IMR-90 (cell line): ENCODE measurements at regions not wholly inside any gene's neighbourhood (a gene's known extent, or its start where the extent isn't known, plus 50 kb on each side); places are given as distances from the start of the nearest gene placed in this dataset.
A peak's percentile ranks its signal among the peaks of the same experiment; 100 is the strongest.

Experiments used
- ATAC-seq: fragments of 200-7000 bp; cut with Tn5 transposase; 2 replicates; pipeline ENCODE4 v1.9.1; 2020; ENCODE audit warnings: low read depth, mild to moderate bottlenecking, moderate library complexity
- BruUV-seq: library from RNA; stranded (reverse); fragments of 400-500 nt; replicated peaks from 2 replicates; lab custom pipeline; 2021; lab: Mats Ljungman, UMichigan
- CTCF ChIA-PET: fragments of 300-600 bp; formaldehyde crosslinking; extraction: SDS; loops from one replicate; lab custom pipeline; 2021; ENCODE audit warnings: antibody characterized with exemption; lab: Yijun Ruan, JAX
- POLR2A ChIA-PET: fragments of 300-600 bp; sonication (Branson Sonifier 250); formaldehyde crosslinking; loops from one replicate; lab custom pipeline; 2022; ENCODE audit warnings: antibody characterized with exemption; ENCODE audit not compliant: unreplicated experiment; lab: Charles Lee
- DNase-seq: peaks from one replicate; pipeline ENCODE4 v3.0.0; 2013
- H2AFZ ChIP-seq: replicated peaks from 2 replicates; pipeline ENCODE3; 2013; ENCODE audit warnings: low read length, mild to moderate bottlenecking; ENCODE audit not compliant: poor library complexity
- H2AK5ac ChIP-seq: 2 replicates; pipeline ENCODE4 v1.6.1; 2013; ENCODE audit warnings: low read depth, low read length, inconsistent platforms
- H2AK9ac ChIP-seq: replicated peaks from 2 replicates; pipeline ENCODE3; 2013; ENCODE audit warnings: mild to moderate bottlenecking, low read depth, low read length, moderate library complexity; ENCODE audit not compliant: poor library complexity
- H2BK120ac ChIP-seq: 2 replicates; pipeline ENCODE4 v1.6.1; 2013; ENCODE audit warnings: low read depth, low read length, inconsistent platforms
- H2BK15ac ChIP-seq: 3 replicates; pipeline ENCODE4 v1.6.1; 2013; ENCODE audit warnings: low read depth, low read length, inconsistent platforms
- H2BK20ac ChIP-seq: 2 replicates; pipeline ENCODE4 v1.6.1; 2013; ENCODE audit warnings: low read depth, mild to moderate bottlenecking, inconsistent platforms, low read length, moderate library complexity
- H2BK5ac ChIP-seq: 2 replicates; pipeline ENCODE4 v1.6.1; 2013; ENCODE audit warnings: mild to moderate bottlenecking, low read depth, low read length, inconsistent platforms; ENCODE audit not compliant: poor library complexity, severe bottlenecking
- H3K14ac ChIP-seq: replicated peaks from 2 replicates; pipeline ENCODE4 v1.6.1; 2013; ENCODE audit warnings: low read depth, low read length, inconsistent platforms
- H3K18ac ChIP-seq: 2 replicates; pipeline ENCODE4 v1.6.1; 2013; ENCODE audit warnings: low read depth, low read length, control low read depth
- H3K23ac ChIP-seq: 2 replicates; pipeline ENCODE4 v1.6.1; 2013; ENCODE audit warnings: low read depth, low read length, inconsistent platforms
- H3K27ac ChIP-seq: 2 replicates; pipeline ENCODE4 v1.5.1; 2013; ENCODE audit warnings: mild to moderate bottlenecking, control low read depth, low read length; ENCODE audit not compliant: insufficient read depth
- H3K27me3 ChIP-seq: 2 replicates; pipeline ENCODE4 v1.6.1; 2013; ENCODE audit warnings: low read length; ENCODE audit not compliant: control insufficient read depth, insufficient read depth
- H3K36me3 ChIP-seq: 2 replicates; pipeline ENCODE4 v1.6.1; 2013; ENCODE audit warnings: low read length, mixed read lengths; ENCODE audit not compliant: control insufficient read depth, insufficient read depth
- H3K4ac ChIP-seq: 2 replicates; pipeline ENCODE4 v1.6.1; 2013; ENCODE audit warnings: low read depth, low read length, inconsistent platforms
- H3K4me1 ChIP-seq: 2 replicates; pipeline ENCODE4 v1.6.1; 2013; ENCODE audit warnings: low read length, mixed read lengths; ENCODE audit not compliant: control insufficient read depth, insufficient read depth
- H3K4me2 ChIP-seq: 2 replicates; pipeline ENCODE4 v1.6.1; 2013; ENCODE audit warnings: low read depth, mild to moderate bottlenecking, control low read depth, low read length, moderate library complexity
- H3K4me3 ChIP-seq: 2 replicates; pipeline ENCODE4 v1.5.1; 2013; ENCODE audit warnings: low read depth, mild to moderate bottlenecking, control low read depth, low read length, moderate library complexity; ENCODE audit not compliant: insufficient read depth
- H3K56ac ChIP-seq: 2 replicates; pipeline ENCODE4 v1.6.1; 2013; ENCODE audit warnings: low read length, inconsistent platforms; ENCODE audit not compliant: insufficient read depth; ENCODE audit errors: extremely low read depth
- H3K79me1 ChIP-seq, 2 experiments: 2 replicates each; pipeline ENCODE4 v1.6.1; 2013; ENCODE audit warnings: low read length in 2 of 2, inconsistent platforms in 1 of 2, low read depth in 1 of 2
- H3K9ac ChIP-seq: 2 replicates; pipeline ENCODE4 v1.6.1; 2013; ENCODE audit warnings: low read depth, low read length, control low read depth
- H3K9me1 ChIP-seq: 2 replicates; pipeline ENCODE4 v1.6.1; 2013; ENCODE audit warnings: low read length, inconsistent platforms; ENCODE audit not compliant: insufficient read depth
- H3K9me3 ChIP-seq: 2 replicates; pipeline ENCODE4 v1.6.1; 2013; ENCODE audit warnings: low read length; ENCODE audit not compliant: control insufficient read depth, insufficient read depth
- H4K20me1 ChIP-seq: 2 replicates; pipeline ENCODE4 v1.6.1; 2013; ENCODE audit warnings: low read length, inconsistent platforms; ENCODE audit not compliant: insufficient read depth
- H4K5ac ChIP-seq: 2 replicates; pipeline ENCODE4 v1.6.1; 2013; ENCODE audit warnings: mild to moderate bottlenecking, low read depth, low read length, control low read depth
- H4K8ac ChIP-seq, 2 experiments: 2 replicates each; pipeline ENCODE4 v1.6.1; 2013; ENCODE audit warnings: low read depth in 2 of 2, low read length in 2 of 2, control low read depth in 1 of 2, inconsistent platforms in 1 of 2
- H4K91ac ChIP-seq: 2 replicates; pipeline ENCODE4 v1.6.1; 2013; ENCODE audit warnings: low read depth, low read length, inconsistent platforms; ENCODE audit not compliant: insufficient read depth
- CEBPB ChIP-seq: IDR thresholded peaks from 2 replicates; pipeline ENCODE4 v1.6.1; 2012; ENCODE audit warnings: low read depth, low read length, improper control_type of control experiment
- NFE2L2 ChIP-seq: fragments of 150-350 bp; IDR thresholded peaks from 2 replicates; pipeline ENCODE4 v1.6.1; 2016; ENCODE audit warnings: low read depth, mild to moderate bottlenecking, low read length
- RFX5 ChIP-seq: IDR thresholded peaks from 2 replicates; pipeline ENCODE4 v1.8.0; 2012; ENCODE audit warnings: low read depth, mild to moderate bottlenecking, low read length, moderate library complexity
- WGBS, 2 experiments: methylation state at CpG; one replicate each; pipeline versions ENCODE4 v1.1.5 to v1.1.7; 2013; ENCODE audit warnings: missing lambda C conversion rate in 2 of 2; ENCODE audit not compliant: insufficient read length in 1 of 2; ENCODE audit errors: extremely low coverage in 2 of 2; 5-methylcytosine and 5-hydroxymethylcytosine counted together
- dilution Hi-C: fragments of 300-500 bp; cut with HindIII; formaldehyde crosslinking; loops from one replicate; pipeline ENCODE4 v1.14.3; 2018; ENCODE audit warnings: low sequenced_read_pairs; ENCODE audit not compliant: unreplicated experiment
- in situ Hi-C: fragments of 300-500 bp; cut with MboI; formaldehyde crosslinking; loops from 3 replicates; pipeline ENCODE4 v1.14.3; 2019; ENCODE audit warnings: low sequenced_read_pairs, inconsistent platforms, mixed read lengths
- intact Hi-C: fragments of 100-400 bp; cut with micrococcal nuclease; formaldehyde crosslinking; loops from 2 replicates; pipeline ENCODE4 v1.10.0; 2022

DNA sequence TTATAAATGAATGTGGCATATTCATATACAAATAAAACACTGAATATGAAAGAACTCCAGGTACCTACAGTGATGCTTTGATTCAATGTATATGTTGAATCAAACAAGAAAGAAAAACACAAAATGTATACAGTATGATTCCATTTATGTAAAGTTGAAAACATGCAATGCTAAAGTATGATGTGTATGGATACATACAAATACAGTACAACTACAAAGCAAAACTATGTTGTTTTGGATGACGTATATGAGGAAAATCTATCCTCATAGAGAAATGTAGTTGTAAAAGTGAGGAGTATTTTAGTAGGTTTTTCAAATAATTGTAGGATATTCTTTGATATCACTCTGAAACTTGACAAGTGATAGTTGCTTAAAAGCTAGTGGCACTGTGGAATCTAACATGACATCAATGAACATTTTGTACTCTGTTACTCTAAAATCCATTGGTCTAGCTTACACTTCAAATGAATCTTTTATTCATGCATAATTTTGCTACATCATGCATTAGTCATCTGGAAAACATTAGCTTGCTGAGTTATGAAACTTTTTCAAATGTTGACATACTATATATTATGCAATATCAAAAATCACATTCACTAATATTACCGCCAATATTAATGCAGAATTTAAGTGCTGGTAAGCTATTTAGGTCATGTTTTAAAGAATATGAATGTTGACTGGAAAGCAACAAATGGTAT, 278.1 kb upstream of the CHRNA7 start:
- no peak overlapping the region for H3K4ac ChIP-seq

More for the DNA sequence above, 278.1 kb upstream of the CHRNA7 start:
- in situ Hi-C loops, result no loop called here
- Histone ChIP-seq H3K14ac (no peak overlapping the region), H3K4me3 (no peak overlapping the region), H2BK120ac (no peak overlapping the region), H3K4me2 (no peak overlapping the region), H4K8ac (no peak overlapping the region), H3K23ac (no peak overlapping the region), H2AFZ (no peak overlapping the region), H4K5ac (no peak overlapping the region), H3K27ac (no peak overlapping the region), H2BK20ac (no peak overlapping the region), H3K4me1 (no peaks in the 10 kb centered on the region), H3K79me1 (no peaks in the 10 kb centered on the region), H3K9ac (no peak overlapping the region), H3K27me3 (no peaks in the 10 kb centered on the region), H2BK15ac (no peak overlapping the region), H3K36me3 (no peaks in the 10 kb centered on the region), H3K56ac (no peak overlapping the region), H2BK5ac (no peak overlapping the region), H2AK5ac (no peak overlapping the region), H3K9me1 (no peaks in the 10 kb centered on the region), H4K20me1 (no peaks in the 10 kb centered on the region), H2AK9ac (no peak overlapping the region), H3K18ac (no peak overlapping the region), H3K9me3 (no peaks in the 10 kb centered on the region), H4K91ac (no peak overlapping the region)
- ATAC-seq (no peak), DNase-seq (peak; percentile 1)
- dilution Hi-C loops, result no loop called here
- no TSS peak for BruUV-seq
- ChIA-PET CTCF (no interaction called here), POLR2A (no interaction called here)
- intact Hi-C loops, result no loop called here
- WGBS, 2 experiments, result no CpG with 5 or more reads among the region's 2 CpGs
- TF ChIP-seq CEBPB (peak; percentile 67; the same call in 1 of the 2 replicates), RFX5 (no peak), NFE2L2 (peak; percentile 17; the same call in 1 of the 2 replicates)
